Uterus (tissue), 3 donors: ENCODE measurements at regions not wholly inside any gene's neighbourhood (a gene's known extent, or its start where the extent isn't known, plus 50 kb on each side); places are given as distances from the start of the nearest gene placed in this dataset.
"Not testable (repeated sequence)": the region's sequence is repeated elsewhere in the genome, so short reads cannot be mapped to it uniquely, and the experiment has no call there.

Experiments
- DNase-seq, 2 donors: peaks; one replicate each; pipeline ENCODE4 v3.0.0-alpha.2; 2019 to 2020
- H3K27ac ChIP-seq, 2 donors: fragments of 200-600 bp; sonication (generic); 1 replicate in 1 of 2; 2 replicates in 1 of 2; pipeline ENCODE4 v1.5.1; 2016 to 2018
- H3K27me3 ChIP-seq, 2 donors: fragments of 200-600 bp; sonication (generic); one replicate each; pipeline ENCODE4 v1.5.1; 2018 to 2019; ENCODE audit warnings: control low read depth in 1 of 2
- H3K36me3 ChIP-seq, 2 donors: fragments of 200-600 bp; sonication (generic); one replicate each; pipeline ENCODE4 v1.5.1; 2019; ENCODE audit warnings: control low read depth in 1 of 2
- H3K4me1 ChIP-seq, 2 donors: fragments of 200-600 bp; sonication (generic); one replicate each; pipeline ENCODE4 v1.5.1; 2018 to 2019; ENCODE audit warnings: control low read depth in 1 of 2
- H3K4me3 ChIP-seq, 2 donors: fragments of 200-600 bp; sonication (generic); 1 replicate in 1 of 2; 2 replicates in 1 of 2; pipeline ENCODE4 v1.5.1; 2018 to 2019; ENCODE audit warnings: mild to moderate bottlenecking in 1 of 2
- H3K9me3 ChIP-seq, 2 donors: fragments of 200-600 bp; sonication (generic); one replicate each; pipeline ENCODE4 v1.5.1; 2019; ENCODE audit warnings: control low read depth in 1 of 2
- CTCF ChIP-seq, 4 experiments: fragments of 200-600 bp in 2 of 4; fragments of 450-650 bp in 2 of 4; sonication (generic) in 2 of 4; IDR thresholded peaks; one replicate each; pipeline ENCODE4 v1.5.1; 2016 to 2019; ENCODE audit warnings: antibody characterized with exemption in 4 of 4, mild to moderate bottlenecking in 2 of 4, moderate library complexity in 1 of 4
- POLR2A ChIP-seq, 2 donors: fragments of 450-650 bp; IDR thresholded peaks; one replicate each; pipeline ENCODE4 v1.6.1; 2016; ENCODE audit warnings: antibody characterized with exemption in 2 of 2, mild to moderate bottlenecking in 1 of 2, moderate library complexity in 1 of 2
- intact Hi-C: fragments of 100-400 bp; cut with DNase I; formaldehyde crosslinking; loops from one replicate; pipeline ENCODE4 v1.15.1; 2023; ENCODE audit warnings: low total_unique reads
- donor health status: DM: yes; HTN: yes; CAD: no.

- no peaks in the 10 kb centered on the region for H3K27me3 ChIP-seq
- intact Hi-C loops = no loop called here
- H3K4me1 ChIP-seq = no peaks in the 10 kb centered on the region
- no peak for DNase-seq
- TF ChIP-seq POLR2A (IDR thresholded peaks at IDR 0.05) (no peak), CTCF (IDR thresholded peaks at IDR 0.05) (no peak)
- H3K27ac ChIP-seq = no peak overlapping the region
- H3K4me3 ChIP-seq = no peak overlapping the region
- H3K36me3 ChIP-seq = no peaks in the 10 kb centered on the region
- no peaks in the 10 kb centered on the region for H3K9me3 ChIP-seq
Measured at GRCh38 chrX:1750267-1750666, 135.4 kb downstream of the ASMT start.

GRCh38 chrX:1751781-1752180 lies 136.9 kb downstream of the ASMT start:
- H3K4me1 ChIP-seq = no peaks in the 10 kb centered on the region
- H3K4me3 ChIP-seq = no peak overlapping the region
- H3K27me3 ChIP-seq = no peaks in the 10 kb centered on the region
- no peaks in the 10 kb centered on the region for H3K9me3 ChIP-seq
- H3K27ac ChIP-seq = no peak overlapping the region
- TF ChIP-seq POLR2A (IDR thresholded peaks at IDR 0.05) = no peak
- no peak for TF ChIP-seq CTCF (IDR thresholded peaks at IDR 0.05)
- H3K36me3 ChIP-seq = no peaks in the 10 kb centered on the region
- intact Hi-C loops = no loop called here
- DNase-seq = no peak

- DNase-seq, intact Hi-C loops, H3K4me1 ChIP-seq: not testable (repeated sequence)
Measured at GRCh38 chrX:1752799-1753198, 137.9 kb downstream of the ASMT start.

GRCh38 chrX:1754077-1754476 lies 139.2 kb downstream of the ASMT start:
- Histone ChIP-seq H3K4me1 (no peaks in the 10 kb centered on the region), H3K4me3 (no peak overlapping the region), H3K36me3 (no peaks in the 10 kb centered on the region), H3K27me3 (no peaks in the 10 kb centered on the region), H3K9me3 (no peaks in the 10 kb centered on the region), H3K27ac (no peak overlapping the region)
- no peak for DNase-seq
- intact Hi-C loops = no loop called here
- TF ChIP-seq POLR2A (IDR thresholded peaks at IDR 0.05) (no peak), CTCF (IDR thresholded peaks at IDR 0.05) (no peak)

More at GRCh38 chrX:1752799-1753198, 137.9 kb downstream of the ASMT start:
- H3K27ac ChIP-seq, H3K36me3 ChIP-seq, H3K9me3 ChIP-seq, H3K27me3 ChIP-seq, H3K4me3 ChIP-seq: not testable (repeated sequence)

GRCh38 chrX:1763294-1763693 lies 148.4 kb downstream of the ASMT start:
- intact Hi-C loops = no loop called here
- no peaks in the 10 kb centered on the region for H3K4me1 ChIP-seq
- no peak for TF ChIP-seq POLR2A (IDR thresholded peaks at IDR 0.05)
- no peak for TF ChIP-seq CTCF (IDR thresholded peaks at IDR 0.05)
- no peaks in the 10 kb centered on the region for H3K9me3 ChIP-seq
- no peaks in the 10 kb centered on the region for H3K36me3 ChIP-seq
- H3K4me3 ChIP-seq = no peak overlapping the region
- H3K27ac ChIP-seq = no peak overlapping the region
- H3K27me3 ChIP-seq = no peaks in the 10 kb centered on the region
- DNase-seq = no peak

GRCh38 chrX:1764883-1765364 lies 150.1 kb downstream of the ASMT start:
- DNase-seq, H3K27ac ChIP-seq, H3K27me3 ChIP-seq, H3K4me1 ChIP-seq, intact Hi-C loops, H3K9me3 ChIP-seq, H3K36me3 ChIP-seq, H3K4me3 ChIP-seq: not testable (repeated sequence)
